Head of caudate nucleus (tissue), 42 donors: ENCODE measurements at regions not wholly inside any gene's neighbourhood (a gene's known extent, or its start where the extent isn't known, plus 50 kb on each side); places are given as distances from the start of the nearest gene placed in this dataset.

Experiments
- DNase-seq, 42 donors: peaks; one replicate each; pipeline versions ENCODE4 v3.0.0 to v3.0.0-alpha.2; 2020 to 2021; ENCODE audit warnings: mixed read lengths in 7 of 42
- intact Hi-C: fragments of 100-400 bp; cut with DNase I; formaldehyde crosslinking; loops from one replicate; pipeline ENCODE4 v1.15.0; 2022

GRCh38 chr12:93292731-93293566, 84.8 kb upstream of the NUDT4 start:
- intact Hi-C loops: no loop called here
- no peak for DNase-seq

GRCh38 chr12:93297032-93297431, 80.7 kb upstream of the NUDT4 start:
- intact Hi-C loops: no loop called here
- DNase-seq: no peak

GRCh38 chr12:93297536-93297935, 80.2 kb upstream of the NUDT4 start:
- intact Hi-C loops: no loop called here
- no peak for DNase-seq

GRCh38 chr12:93299262-93299846, 78.4 kb upstream of the NUDT4 start:
- no peak for DNase-seq
- intact Hi-C loops: no loop called here

GRCh38 chr12:93300611-93301021, 77.1 kb upstream of the NUDT4 start:
- intact Hi-C loops: no loop called here
- DNase-seq: no peak

- intact Hi-C loops: no loop called here
- no peak for DNase-seq
Observed at GRCh38 chr12:93302331-93303229, 75.1 kb upstream of the NUDT4 start.

GRCh38 chr12:93306636-93307035, 71.1 kb upstream of the NUDT4 start:
- no peak for DNase-seq
- intact Hi-C loops: no loop called here

GRCh38 chr12:93308281-93308680, 69.4 kb upstream of the NUDT4 start:
- no peak for DNase-seq

GRCh38 chr12:93311827-93312226, 65.9 kb upstream of the NUDT4 start:
- intact Hi-C loops: no loop called here

More at GRCh38 chr12:93308281-93308680, 69.4 kb upstream of the NUDT4 start:
- intact Hi-C loops: no loop called here

GRCh38 chr12:93314177-93314497, 63.6 kb upstream of the NUDT4 start:
- no peak for DNase-seq
- intact Hi-C loops: no loop called here

More at GRCh38 chr12:93311827-93312226, 65.9 kb upstream of the NUDT4 start:
- DNase-seq: no peak

- no peak for DNase-seq
- intact Hi-C loops: no loop called here
Observed at GRCh38 chr12:93315385-93315906, 62.3 kb upstream of the NUDT4 start.

GRCh38 chr12:93315907-93316622, 61.7 kb upstream of the NUDT4 start:
- no peak for DNase-seq
- intact Hi-C loops: no loop called here

GRCh38 chr12:93316623-93316971, 61.1 kb upstream of the NUDT4 start:
- intact Hi-C loops: no loop called here
- no peak for DNase-seq

- DNase-seq: peak in 2 of 42 donors; percentile 17 to 44
Observed at GRCh38 chr12:93317227-93317626, 60.5 kb upstream of the NUDT4 start.

GRCh38 chr12:93318720-93319522, 58.8 kb upstream of the NUDT4 start:
- DNase-seq: no peak
- intact Hi-C loops: no loop called here

More at GRCh38 chr12:93317227-93317626, 60.5 kb upstream of the NUDT4 start:
- intact Hi-C loops: no loop called here

- intact Hi-C loops: no loop called here
- DNase-seq: no peak
Observed at GRCh38 chr12:93319523-93320050, 58.1 kb upstream of the NUDT4 start.

GRCh38 chr12:93322784-93323183, 54.9 kb upstream of the NUDT4 start:
- intact Hi-C loops: no loop called here
- no peak for DNase-seq
